Heart right ventricle (tissue), 16 donors: ENCODE measurements at regions not wholly inside any gene's neighbourhood (a gene's known extent, or its start where the extent isn't known, plus 50 kb on each side); places are given as distances from the start of the nearest gene placed in this dataset.

ENCODE experiments used
- ATAC-seq, 8 donors: fragments of 200-7000 bp; cut with Tn5 transposase; one replicate each; pipeline ENCODE4 v1.9.1; 2020; ENCODE audit warnings: mild to moderate bottlenecking in 8 of 8, moderate library complexity in 8 of 8, moderate number of reproducible peaks in 1 of 8
- DNase-seq, 2 donors: peaks; one replicate each; pipeline ENCODE4 v3.0.0-alpha.2; 2020
- H3K27ac ChIP-seq, 10 donors: fragments of 200-600 bp; sonication (generic) in 2 of 10; one replicate each; pipeline versions ENCODE4 v1.5.0 to v1.8.0; 2020 to 2022; ENCODE audit warnings: mild to moderate bottlenecking in 3 of 10
- H3K27me3 ChIP-seq, 7 donors: fragments of 200-600 bp; one replicate each; pipeline ENCODE4 v1.8.0; 2021 to 2022; ENCODE audit warnings: mild to moderate bottlenecking in 2 of 7
- H3K36me3 ChIP-seq, 9 donors: fragments of 200-600 bp; sonication (generic) in 1 of 9; one replicate each; pipeline versions ENCODE4 v1.5.0 to v1.8.0; 2020 to 2022; ENCODE audit warnings: mild to moderate bottlenecking in 2 of 9
- H3K4me1 ChIP-seq, 9 donors: fragments of 200-600 bp; sonication (generic) in 1 of 9; one replicate each; pipeline versions ENCODE4 v1.5.0 to v1.8.0; 2020 to 2022; ENCODE audit warnings: mild to moderate bottlenecking in 4 of 9
- H3K4me3 ChIP-seq, 10 donors: fragments of 200-600 bp; sonication (generic) in 2 of 10; one replicate each; pipeline versions ENCODE4 v1.5.0 to v1.8.0; 2020 to 2022; ENCODE audit warnings: mild to moderate bottlenecking in 7 of 10, moderate library complexity in 2 of 10
- H3K9me3 ChIP-seq, 11 donors: fragments of 200-600 bp in 10 of 11; sonication (generic) in 2 of 11; one replicate each; pipeline versions ENCODE4 v1.5.0 to v1.8.0; 2013 to 2022; ENCODE audit warnings: mild to moderate bottlenecking in 2 of 11, control low read depth in 1 of 11, moderate library complexity in 1 of 11
- WGBS, 2 donors: extraction: QIAGEN DNeasy Blood & Tissue Kit; methylation state at CpG; one replicate each; pipeline ENCODE4 v1.1.7; 2013; ENCODE audit warnings: inconsistent platforms in 1 of 2; 5-methylcytosine and 5-hydroxymethylcytosine counted together
- intact Hi-C, 10 donors: fragments of 100-400 bp; cut with DNase I; formaldehyde crosslinking; loops; one replicate each; pipeline versions ENCODE4 v1.11.1 to v1.14.2; 2022
- TF ChIP-seq, protein P1 (sequence below), 9 donors: fragments of 200-600 bp; sonication (generic) in 2 of 9; IDR thresholded peaks; one replicate each; pipeline versions ENCODE4 v1.5.0 to v1.8.0; 2021 to 2022; ENCODE audit warnings: antibody characterized with exemption in 9 of 9, mild to moderate bottlenecking in 5 of 9, moderate library complexity in 1 of 9
- donor health status: Arrhythmogenic right ventricular cardiomyopathy.
- donor health status: ischemic (EF 13 %, LVEDD 7.1; RV severe dilation, severe dysfunction).
- donor health status: healthy with polysubstance abuse.
- donor health status: DM: no; HTN: yes; CAD: no.
- donor health status: DM: no; HTN: no; CAD: no.
- donor health status: ischemic (EF 25% LVEDD 6.9; RV normal size, moderate dysfunction).
- donor health status: ischemic (EF 25% LVEDD 5.7; RV mildly dilated, moderate dysfunction).
- donor health status: healthy.
- donor health status: DM: yes; HTN: yes; CAD: no.
- donor health status: Ischemic cardiomyopathy.
- donor health status: ischemic (EF 35%, LVEDD 5.7; RV mildly dilated, moderate dysfunction).
- donor health status: nonischemic (EF 11% LVEDD 7.7; RV severe dilation, severe dysfunction).
- donor health status: DM: yes; HTN: yes; CAD: no.
- donor health status: PGD.
- donor health status: ischemic (EF 29% LVEDD 5.4; RV normal size, mild dysfunction).
- donor health status: nonischemic (EF 23%, LVEDD 6.1; RV moderate dilation, normal function).

- H3K36me3 ChIP-seq: no peaks in the 10 kb centered on the region
- H3K4me1 ChIP-seq: no peaks in the 10 kb centered on the region
- H3K27ac ChIP-seq: no peak overlapping the region
- no peak for DNase-seq
- TF ChIP-seq, protein P1, sequence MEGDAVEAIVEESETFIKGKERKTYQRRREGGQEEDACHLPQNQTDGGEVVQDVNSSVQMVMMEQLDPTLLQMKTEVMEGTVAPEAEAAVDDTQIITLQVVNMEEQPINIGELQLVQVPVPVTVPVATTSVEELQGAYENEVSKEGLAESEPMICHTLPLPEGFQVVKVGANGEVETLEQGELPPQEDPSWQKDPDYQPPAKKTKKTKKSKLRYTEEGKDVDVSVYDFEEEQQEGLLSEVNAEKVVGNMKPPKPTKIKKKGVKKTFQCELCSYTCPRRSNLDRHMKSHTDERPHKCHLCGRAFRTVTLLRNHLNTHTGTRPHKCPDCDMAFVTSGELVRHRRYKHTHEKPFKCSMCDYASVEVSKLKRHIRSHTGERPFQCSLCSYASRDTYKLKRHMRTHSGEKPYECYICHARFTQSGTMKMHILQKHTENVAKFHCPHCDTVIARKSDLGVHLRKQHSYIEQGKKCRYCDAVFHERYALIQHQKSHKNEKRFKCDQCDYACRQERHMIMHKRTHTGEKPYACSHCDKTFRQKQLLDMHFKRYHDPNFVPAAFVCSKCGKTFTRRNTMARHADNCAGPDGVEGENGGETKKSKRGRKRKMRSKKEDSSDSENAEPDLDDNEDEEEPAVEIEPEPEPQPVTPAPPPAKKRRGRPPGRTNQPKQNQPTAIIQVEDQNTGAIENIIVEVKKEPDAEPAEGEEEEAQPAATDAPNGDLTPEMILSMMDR (IDR thresholded peaks at IDR 0.05): no peak
- 83 to 93% methylated on average over 3 of the region's 3 CpGs for WGBS, 2 donors
- H3K27me3 ChIP-seq: no peaks in the 10 kb centered on the region
- ATAC-seq: no peak
- H3K9me3 ChIP-seq: no peaks in the 10 kb centered on the region
- intact Hi-C loops: no loop called here
- no peak overlapping the region for H3K4me3 ChIP-seq
Measured at GRCh38 chr2:12099374-12099773, 352.9 kb downstream of the LPIN1 start.

DNA sequence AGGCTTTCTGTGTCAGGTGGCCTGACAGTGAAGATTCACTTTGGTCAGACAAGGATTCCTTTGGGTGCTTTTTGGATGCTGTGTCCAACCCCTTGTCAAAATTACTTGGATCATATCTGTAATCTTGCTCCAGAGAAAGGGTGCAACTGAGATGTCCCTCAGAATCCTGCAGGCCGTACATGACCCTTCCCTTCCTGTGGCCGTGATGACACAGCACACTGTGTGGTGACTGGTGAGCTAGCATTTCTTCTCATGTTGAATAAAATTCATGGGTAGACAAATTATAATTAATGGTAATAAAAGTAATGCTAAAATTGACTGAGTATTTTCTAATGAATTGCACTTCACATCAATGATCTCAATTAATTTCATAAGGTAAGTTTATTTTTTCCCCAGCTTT is 356.2 kb downstream of the LPIN1 start:
- TF ChIP-seq, protein P1 (IDR thresholded peaks at IDR 0.05): no peak
- ATAC-seq (no peak), DNase-seq (no peak)
- no peak overlapping the region for H3K27ac ChIP-seq
- H3K4me1 ChIP-seq: peaks cover 0 to 17% (median 0%) of the 10 kb centered on the region in 9 donors
- no peaks in the 10 kb centered on the region for H3K36me3 ChIP-seq
- WGBS, 2 donors: 94 to 95% methylated on average over 2 of the region's 2 CpGs
- no peaks in the 10 kb centered on the region for H3K9me3 ChIP-seq
- no peaks in the 10 kb centered on the region for H3K27me3 ChIP-seq
- no peak overlapping the region for H3K4me3 ChIP-seq
- intact Hi-C loops: no loop called here

DNA sequence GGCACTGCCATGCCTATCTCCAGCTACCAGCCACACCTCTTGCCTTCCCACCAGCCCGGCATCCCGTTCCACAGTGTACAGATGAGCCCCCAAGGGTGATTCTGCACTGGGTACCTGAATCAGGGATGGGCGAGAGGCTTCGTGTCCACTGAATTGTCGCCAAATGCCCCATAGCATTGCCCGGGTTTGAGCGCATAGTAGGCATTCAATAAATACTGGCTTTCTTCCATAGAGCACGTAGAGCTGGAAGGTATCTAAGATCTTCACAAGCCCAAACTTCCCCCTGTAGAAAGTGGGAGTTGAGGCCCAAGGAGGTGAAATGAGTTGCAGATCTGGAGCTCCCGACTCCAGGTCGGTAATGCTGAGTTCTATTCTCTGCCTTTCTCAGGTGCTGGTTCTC is 358.7 kb downstream of the LPIN1 start:
- no peaks in the 10 kb centered on the region for H3K36me3 ChIP-seq
- DNase-seq: no peak
- intact Hi-C loops: no loop called here
- WGBS, 2 donors: 88 to 98% methylated on average over 10 of the region's 10 CpGs
- TF ChIP-seq, protein P1 (IDR thresholded peaks at IDR 0.05): no peak
- H3K9me3 ChIP-seq: no peaks in the 10 kb centered on the region
- no peak overlapping the region for H3K27ac ChIP-seq
- H3K4me3 ChIP-seq: no peak overlapping the region
- H3K4me1 ChIP-seq: peaks cover 0 to 25% (median 6%) of the 10 kb centered on the region in 9 donors
- ATAC-seq: no peak
- H3K27me3 ChIP-seq: no peaks in the 10 kb centered on the region

DNA sequence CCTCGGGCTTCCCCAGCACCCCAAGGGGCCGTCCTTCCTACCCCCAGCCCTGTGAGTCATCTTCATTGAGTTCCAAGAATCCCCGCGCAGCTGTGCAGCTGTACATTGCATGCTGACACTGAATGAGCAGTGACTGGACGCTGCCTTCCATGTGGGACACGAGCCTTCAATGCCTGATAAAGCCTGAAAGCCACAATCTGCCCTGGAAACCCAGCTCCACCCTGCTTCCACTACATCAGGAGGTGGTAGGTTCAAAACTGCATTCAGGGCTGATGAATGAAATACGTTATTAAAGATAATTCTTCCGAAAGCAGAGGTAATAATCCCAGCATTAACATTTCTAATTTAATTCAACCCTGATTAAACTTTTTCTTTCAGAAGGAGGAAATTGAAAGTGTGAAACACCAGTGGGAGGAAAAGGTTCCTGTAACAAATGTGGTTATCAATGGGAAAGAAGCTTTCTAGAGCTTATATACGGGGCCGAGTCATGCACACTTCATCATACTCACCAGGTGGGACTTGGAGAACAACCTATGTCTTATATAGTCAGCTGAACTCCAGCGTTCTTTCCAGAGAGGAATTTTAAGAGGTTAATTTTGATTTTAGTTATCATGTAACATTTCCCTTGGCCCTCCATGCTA is 360.1 kb downstream of the LPIN1 start:
- Histone ChIP-seq H3K4me3 (no peak overlapping the region), H3K36me3 (no peaks in the 10 kb centered on the region), H3K9me3 (no peaks in the 10 kb centered on the region), H3K27me3 (no peaks in the 10 kb centered on the region), H3K4me1 (peaks cover 0 to 26% (median 6%) of the 10 kb centered on the region in 9 donors), H3K27ac (peak overlapping the region in 1 of 10 donors; percentile 44)
- intact Hi-C loops: no loop called here
- TF ChIP-seq, protein P1 (IDR thresholded peaks at IDR 0.05): no peak
- DNase-seq (peak; percentile 75 to 78), ATAC-seq (peak; percentile 87 to 98 (median 90))
- 64 to 71% methylated on average over 11 of the region's 11 CpGs for WGBS, 2 donors
